Liver (tissue), 3 donors: ENCODE measurements at regions not wholly inside any gene's neighbourhood (a gene's known extent, or its start where the extent isn't known, plus 50 kb on each side); places are given as distances from the start of the nearest gene placed in this dataset.

Experiments used
- GABPA ChIP-seq, 2 donors: IDR thresholded peaks in 1 of 2; conservative IDR thresholded peaks in 1 of 2; 2 replicates each; pipeline ENCODE4 v1.6.1; 2016; ENCODE audit warnings: antibody characterized with exemption in 2 of 2, mild to moderate bottlenecking in 1 of 2, moderate library complexity in 1 of 2
- HNF4A ChIP-seq, 2 donors: conservative IDR thresholded peaks; 2 replicates each; pipeline ENCODE4 v1.6.1; 2016; ENCODE audit warnings: antibody characterized with exemption in 2 of 2, mild to moderate bottlenecking in 2 of 2
- JUND ChIP-seq, 2 donors: IDR thresholded peaks; 2 replicates each; pipeline ENCODE4 v1.6.1; 2016; ENCODE audit warnings: antibody characterized with exemption in 2 of 2
- RAD21 ChIP-seq, 2 donors: IDR thresholded peaks; 2 replicates each; pipeline ENCODE4 v1.6.1; 2016; ENCODE audit warnings: antibody characterized with exemption in 2 of 2, mild to moderate bottlenecking in 2 of 2
- RXRA ChIP-seq, 2 donors: IDR thresholded peaks; 2 replicates each; pipeline ENCODE4 v1.6.1; 2017 to 2018; ENCODE audit warnings: antibody characterized with exemption in 2 of 2, mild to moderate bottlenecking in 1 of 2
- TAF1 ChIP-seq: conservative IDR thresholded peaks from 2 replicates; pipeline ENCODE4 v1.6.1; 2016; ENCODE audit warnings: antibody characterized with exemption, mild to moderate bottlenecking
- TF ChIP-seq, protein P1 (sequence below): fragments of 150-350 bp; IDR thresholded peaks from 2 replicates; pipeline ENCODE4 v1.5.1; 2017; ENCODE audit warnings: improper control_type of control experiment, low read depth, low read length; ENCODE audit not compliant: missing input control
- TF ChIP-seq, protein P2 (sequence below): IDR thresholded peaks from 2 replicates; pipeline ENCODE4 v1.6.1; 2016; ENCODE audit warnings: antibody characterized with exemption
- TF ChIP-seq, protein P3 (sequence below): IDR thresholded peaks from 2 replicates; pipeline ENCODE4 v1.6.1; 2016; ENCODE audit warnings: antibody characterized with exemption
- TF ChIP-seq, protein P4 (sequence below): IDR thresholded peaks from 2 replicates; pipeline ENCODE4 v1.6.1; 2016; ENCODE audit warnings: antibody characterized with exemption
- donor health status: healthy.
- donor health status: healthy.

DNA sequence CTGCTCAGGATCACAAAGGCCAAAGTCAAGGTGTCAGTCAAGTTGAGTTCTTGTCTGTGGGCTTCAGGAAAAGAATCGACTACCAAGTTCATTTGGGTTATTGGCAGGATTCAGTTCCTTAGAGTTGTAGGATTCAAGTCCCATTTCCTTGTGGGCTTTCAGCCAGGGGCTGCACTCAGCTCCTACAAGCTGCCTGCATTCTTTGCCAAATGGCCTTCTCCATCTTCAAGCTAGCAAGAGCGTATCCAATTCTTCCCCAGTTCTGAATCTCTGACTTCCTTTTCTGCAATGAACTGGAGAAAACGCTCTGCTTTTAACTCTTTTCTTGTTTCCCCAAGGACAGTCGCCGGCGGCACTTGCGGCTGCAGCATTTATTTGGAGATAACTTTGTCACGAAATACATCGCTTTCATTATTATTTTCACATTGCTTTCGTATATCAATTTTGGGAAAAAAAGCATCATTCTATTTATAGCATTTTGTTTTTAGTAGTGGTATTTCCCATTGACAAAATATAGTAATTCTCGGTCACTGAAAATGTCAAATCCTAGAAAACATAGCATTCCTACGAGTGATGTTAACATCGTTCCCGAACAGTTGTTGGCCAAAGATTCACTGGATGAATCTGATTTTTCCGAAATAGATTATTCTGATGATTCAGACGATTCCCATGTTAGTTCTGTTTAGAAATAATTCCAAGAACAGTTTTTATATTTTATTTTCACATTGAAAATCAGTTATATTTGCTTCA is 59.6 kb upstream of the SERPINE2 start:
- TF ChIP-seq, protein P1, sequence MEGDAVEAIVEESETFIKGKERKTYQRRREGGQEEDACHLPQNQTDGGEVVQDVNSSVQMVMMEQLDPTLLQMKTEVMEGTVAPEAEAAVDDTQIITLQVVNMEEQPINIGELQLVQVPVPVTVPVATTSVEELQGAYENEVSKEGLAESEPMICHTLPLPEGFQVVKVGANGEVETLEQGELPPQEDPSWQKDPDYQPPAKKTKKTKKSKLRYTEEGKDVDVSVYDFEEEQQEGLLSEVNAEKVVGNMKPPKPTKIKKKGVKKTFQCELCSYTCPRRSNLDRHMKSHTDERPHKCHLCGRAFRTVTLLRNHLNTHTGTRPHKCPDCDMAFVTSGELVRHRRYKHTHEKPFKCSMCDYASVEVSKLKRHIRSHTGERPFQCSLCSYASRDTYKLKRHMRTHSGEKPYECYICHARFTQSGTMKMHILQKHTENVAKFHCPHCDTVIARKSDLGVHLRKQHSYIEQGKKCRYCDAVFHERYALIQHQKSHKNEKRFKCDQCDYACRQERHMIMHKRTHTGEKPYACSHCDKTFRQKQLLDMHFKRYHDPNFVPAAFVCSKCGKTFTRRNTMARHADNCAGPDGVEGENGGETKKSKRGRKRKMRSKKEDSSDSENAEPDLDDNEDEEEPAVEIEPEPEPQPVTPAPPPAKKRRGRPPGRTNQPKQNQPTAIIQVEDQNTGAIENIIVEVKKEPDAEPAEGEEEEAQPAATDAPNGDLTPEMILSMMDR: no peak
- no peak for TF ChIP-seq RAD21 (IDR thresholded peaks at IDR 0.05)
- TF ChIP-seq, protein P2, sequence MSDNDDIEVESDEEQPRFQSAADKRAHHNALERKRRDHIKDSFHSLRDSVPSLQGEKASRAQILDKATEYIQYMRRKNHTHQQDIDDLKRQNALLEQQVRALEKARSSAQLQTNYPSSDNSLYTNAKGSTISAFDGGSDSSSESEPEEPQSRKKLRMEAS: no peak
- TF ChIP-seq, protein P3, sequence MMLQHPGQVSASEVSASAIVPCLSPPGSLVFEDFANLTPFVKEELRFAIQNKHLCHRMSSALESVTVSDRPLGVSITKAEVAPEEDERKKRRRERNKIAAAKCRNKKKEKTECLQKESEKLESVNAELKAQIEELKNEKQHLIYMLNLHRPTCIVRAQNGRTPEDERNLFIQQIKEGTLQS: no peak
- no peak for TF ChIP-seq RXRA (IDR thresholded peaks at IDR 0.05)
- no peak for TF ChIP-seq JUND (IDR thresholded peaks at IDR 0.05)
- no peak for TF ChIP-seq GABPA (IDR thresholded peaks at IDR 0.05 in 1 of 2, conservative IDR thresholded peaks at IDR 0.05 in 1 of 2)
- TF ChIP-seq, protein P4, sequence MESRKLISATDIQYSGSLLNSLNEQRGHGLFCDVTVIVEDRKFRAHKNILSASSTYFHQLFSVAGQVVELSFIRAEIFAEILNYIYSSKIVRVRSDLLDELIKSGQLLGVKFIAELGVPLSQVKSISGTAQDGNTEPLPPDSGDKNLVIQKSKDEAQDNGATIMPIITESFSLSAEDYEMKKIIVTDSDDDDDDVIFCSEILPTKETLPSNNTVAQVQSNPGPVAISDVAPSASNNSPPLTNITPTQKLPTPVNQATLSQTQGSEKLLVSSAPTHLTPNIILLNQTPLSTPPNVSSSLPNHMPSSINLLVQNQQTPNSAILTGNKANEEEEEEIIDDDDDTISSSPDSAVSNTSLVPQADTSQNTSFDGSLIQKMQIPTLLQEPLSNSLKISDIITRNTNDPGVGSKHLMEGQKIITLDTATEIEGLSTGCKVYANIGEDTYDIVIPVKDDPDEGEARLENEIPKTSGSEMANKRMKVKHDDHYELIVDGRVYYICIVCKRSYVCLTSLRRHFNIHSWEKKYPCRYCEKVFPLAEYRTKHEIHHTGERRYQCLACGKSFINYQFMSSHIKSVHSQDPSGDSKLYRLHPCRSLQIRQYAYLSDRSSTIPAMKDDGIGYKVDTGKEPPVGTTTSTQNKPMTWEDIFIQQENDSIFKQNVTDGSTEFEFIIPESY: no peak
- TF ChIP-seq HNF4A (conservative IDR thresholded peaks at IDR 0.05): no peak
- TF ChIP-seq TAF1: no peak
